SJSA1 (cell line): ENCODE measurements at regions not wholly inside any gene's neighbourhood (a gene's known extent, or its start where the extent isn't known, plus 50 kb on each side); places are given as distances from the start of the nearest gene placed in this dataset.

Experiments used
- DNase-seq, 2 experiments: peaks; one replicate each; pipeline ENCODE4 v3.0.0-alpha.2; 2015 to 2020; ENCODE audit warnings: low spot score in 2 of 2, low read depth in 1 of 2
- H3K27ac ChIP-seq: fragments of 250-450 bp; sonication (Bioruptor Pico); 2 replicates; pipeline ENCODE4 v1.5.1; 2020; ENCODE audit warnings: mild to moderate bottlenecking, moderate library complexity
- H3K27me3 ChIP-seq: fragments of 250-450 bp; sonication (Bioruptor Pico); replicated peaks from 2 replicates; pipeline ENCODE4 v1.5.1; 2020; ENCODE audit warnings: mild to moderate bottlenecking, moderate library complexity
- H3K36me3 ChIP-seq: fragments of 250-450 bp; sonication (Bioruptor Pico); 2 replicates; pipeline ENCODE4 v1.5.1; 2020; ENCODE audit warnings: mild to moderate bottlenecking
- H3K4me1 ChIP-seq: fragments of 250-450 bp; sonication (Bioruptor Pico); replicated peaks from 2 replicates; pipeline ENCODE4 v1.6.1; 2021; ENCODE audit warnings: mild to moderate bottlenecking
- H3K4me3 ChIP-seq: fragments of 250-450 bp; sonication (Bioruptor Pico); 2 replicates; pipeline ENCODE4 v1.5.1; 2020; ENCODE audit warnings: mild to moderate bottlenecking
- H3K9me3 ChIP-seq: fragments of 250-450 bp; sonication (Bioruptor Pico); replicated peaks from 2 replicates; pipeline ENCODE4 v1.5.1; 2020; ENCODE audit warnings: mild to moderate bottlenecking

DNA sequence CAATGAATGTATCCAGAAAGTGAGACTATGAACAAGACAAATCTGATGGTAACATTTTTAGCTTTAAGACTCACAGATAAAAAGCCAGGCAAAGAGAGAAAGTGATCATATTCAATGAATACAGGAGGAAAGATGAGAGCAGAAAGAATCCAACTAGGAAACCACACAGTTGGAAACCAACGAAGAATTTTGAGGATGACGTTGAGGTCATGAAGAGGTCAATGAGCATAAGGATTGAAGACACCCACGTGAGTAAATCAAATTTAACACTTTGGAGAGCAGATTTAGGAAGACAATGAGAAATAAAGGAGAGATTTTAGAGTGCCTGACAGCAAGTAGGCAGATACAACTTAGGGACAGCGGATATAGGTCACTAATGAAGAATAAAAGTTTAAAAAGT is 948.1 kb downstream of the KCNJ2 start:
- Histone ChIP-seq H3K27ac (no peak overlapping the region), H3K4me3 (no peak overlapping the region), H3K36me3 (no peaks in the 10 kb centered on the region), H3K4me1 (no peaks in the 10 kb centered on the region), H3K9me3 (no peaks in the 10 kb centered on the region; the same call in 1 of the 2 replicates), H3K27me3 (no peaks in the 10 kb centered on the region)
- DNase-seq = no peak

- Histone ChIP-seq H3K27me3 (no peaks in the 10 kb centered on the region), H3K9me3 (no peaks in the 10 kb centered on the region; the same call in 1 of the 2 replicates), H3K27ac (no peak overlapping the region), H3K36me3 (no peaks in the 10 kb centered on the region), H3K4me3 (no peak overlapping the region), H3K4me1 (no peaks in the 10 kb centered on the region)
- DNase-seq = peak in 1 of 2 experiments; percentile 18
These were observed 948.7 kb downstream of the KCNJ2 start for GRCh38 chr17:71118039-71118438.

- no peaks in the 10 kb centered on the region for H3K4me1 ChIP-seq
- no peaks in the 10 kb centered on the region; the same call in 1 of the 2 replicates for H3K9me3 ChIP-seq
- H3K27me3 ChIP-seq = no peaks in the 10 kb centered on the region
- no peaks in the 10 kb centered on the region for H3K36me3 ChIP-seq
- H3K27ac ChIP-seq = no peak overlapping the region
- no peak overlapping the region for H3K4me3 ChIP-seq
- no peak for DNase-seq
These were observed 958.1 kb downstream of the KCNJ2 start for GRCh38 chr17:71127416-71127815.

DNA sequence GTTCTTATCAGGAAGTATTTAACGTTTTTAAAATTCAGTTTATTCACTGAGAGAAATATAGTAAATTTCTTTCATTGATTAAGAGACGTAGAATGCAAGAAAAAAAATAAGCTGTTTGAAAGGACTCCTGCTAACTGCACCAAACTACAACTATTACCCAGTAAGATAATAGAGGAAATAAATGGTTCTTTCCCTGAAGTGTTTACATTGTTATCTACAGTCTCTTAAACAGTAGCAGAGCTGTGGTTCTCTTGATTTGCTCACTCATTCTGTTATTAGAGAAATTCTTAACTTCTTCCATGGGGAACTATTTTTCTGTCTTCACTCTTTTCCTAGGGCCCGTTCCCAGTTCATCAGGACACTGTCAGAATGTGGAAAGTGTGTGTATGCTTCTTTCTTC is 973.0 kb downstream of the KCNJ2 start:
- Histone ChIP-seq H3K4me3 (no peak overlapping the region), H3K4me1 (no peaks in the 10 kb centered on the region), H3K9me3 (0 out of 2 replicates have a peak, but pooled peaks cover 3% of the 10 kb centered on the region), H3K27ac (no peak overlapping the region), H3K27me3 (no peaks in the 10 kb centered on the region), H3K36me3 (no peaks in the 10 kb centered on the region)
- no peak for DNase-seq

DNA sequence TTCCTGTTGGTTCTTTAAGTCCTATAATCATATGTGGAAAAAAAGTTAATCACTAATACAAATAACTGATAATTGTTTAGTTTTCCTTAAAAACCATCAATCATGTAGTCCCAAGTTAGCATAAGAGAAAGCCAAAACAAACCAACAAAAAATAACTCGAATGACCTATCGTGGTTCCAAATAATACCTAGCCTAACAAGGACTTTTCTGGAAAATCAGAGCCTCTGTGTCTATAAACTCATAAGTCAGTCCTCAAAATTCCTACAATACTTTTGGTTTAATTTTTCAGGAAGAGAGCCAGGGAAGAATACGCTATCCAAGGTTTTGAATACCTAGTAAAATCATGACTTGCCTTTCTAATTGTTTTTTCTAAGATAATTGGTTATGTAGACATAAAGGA is 975.3 kb upstream of the SOX9 start:
- no peaks in the 10 kb centered on the region for H3K27me3 ChIP-seq
- no peak overlapping the region for H3K4me3 ChIP-seq
- no peak overlapping the region for H3K27ac ChIP-seq
- H3K9me3 ChIP-seq = 0 out of 2 replicates have a peak, but pooled peaks cover 3% of the 10 kb centered on the region
- H3K36me3 ChIP-seq = no peaks in the 10 kb centered on the region
- no peaks in the 10 kb centered on the region for H3K4me1 ChIP-seq
- no peak for DNase-seq

DNA sequence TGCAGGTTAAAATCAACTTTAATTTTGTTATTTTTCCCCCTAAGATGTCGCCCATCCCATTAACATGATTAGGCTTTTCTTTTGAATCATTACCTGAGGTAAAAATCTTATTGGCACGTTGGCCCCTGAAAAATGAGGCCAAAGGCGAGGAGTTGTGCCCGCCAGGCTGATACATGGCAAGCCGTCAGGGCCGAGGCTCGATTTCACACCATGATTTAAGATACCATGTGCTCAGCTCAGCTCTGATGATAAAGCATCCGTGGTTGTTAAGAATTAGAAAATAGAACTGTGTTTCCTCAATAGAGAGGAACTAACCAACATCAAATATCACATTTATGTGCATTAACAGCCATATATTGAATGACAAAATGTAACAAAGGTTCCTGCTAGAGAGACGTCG is 972.9 kb upstream of the SOX9 start:
- DNase-seq = no peak
- H3K27ac ChIP-seq = no peak overlapping the region
- H3K9me3 ChIP-seq = 0 out of 2 replicates have a peak, but pooled peaks cover 3% of the 10 kb centered on the region
- H3K4me1 ChIP-seq = no peaks in the 10 kb centered on the region
- no peak overlapping the region for H3K4me3 ChIP-seq
- no peaks in the 10 kb centered on the region for H3K27me3 ChIP-seq
- no peaks in the 10 kb centered on the region for H3K36me3 ChIP-seq

GRCh38 chr17:71149607-71150006 is 971.2 kb upstream of the SOX9 start:
- H3K36me3 ChIP-seq = no peaks in the 10 kb centered on the region
- H3K27ac ChIP-seq = no peak overlapping the region
- no peaks in the 10 kb centered on the region for H3K4me1 ChIP-seq
- 0 out of 2 replicates have a peak, but pooled peaks cover 3% of the 10 kb centered on the region for H3K9me3 ChIP-seq
- no peaks in the 10 kb centered on the region for H3K27me3 ChIP-seq
- no peak for DNase-seq
- H3K4me3 ChIP-seq = no peak overlapping the region

GRCh38 chr17:71157297-71157696 is 963.5 kb upstream of the SOX9 start:
- H3K36me3 ChIP-seq = no peaks in the 10 kb centered on the region

GRCh38 chr17:71158437-71158836 is 962.4 kb upstream of the SOX9 start:
- no peaks in the 10 kb centered on the region for H3K27me3 ChIP-seq
- no peak for DNase-seq
- no peaks in the 10 kb centered on the region for H3K9me3 ChIP-seq
- H3K36me3 ChIP-seq = no peaks in the 10 kb centered on the region
- H3K4me3 ChIP-seq = no peak overlapping the region
- no peak overlapping the region for H3K27ac ChIP-seq
- no peaks in the 10 kb centered on the region for H3K4me1 ChIP-seq

More at GRCh38 chr17:71157297-71157696, 963.5 kb upstream of the SOX9 start:
- H3K4me3 ChIP-seq = no peak overlapping the region
- DNase-seq = no peak
- H3K9me3 ChIP-seq = no peaks in the 10 kb centered on the region
- H3K27ac ChIP-seq = no peak overlapping the region
- no peaks in the 10 kb centered on the region for H3K27me3 ChIP-seq
- H3K4me1 ChIP-seq = no peaks in the 10 kb centered on the region

DNA sequence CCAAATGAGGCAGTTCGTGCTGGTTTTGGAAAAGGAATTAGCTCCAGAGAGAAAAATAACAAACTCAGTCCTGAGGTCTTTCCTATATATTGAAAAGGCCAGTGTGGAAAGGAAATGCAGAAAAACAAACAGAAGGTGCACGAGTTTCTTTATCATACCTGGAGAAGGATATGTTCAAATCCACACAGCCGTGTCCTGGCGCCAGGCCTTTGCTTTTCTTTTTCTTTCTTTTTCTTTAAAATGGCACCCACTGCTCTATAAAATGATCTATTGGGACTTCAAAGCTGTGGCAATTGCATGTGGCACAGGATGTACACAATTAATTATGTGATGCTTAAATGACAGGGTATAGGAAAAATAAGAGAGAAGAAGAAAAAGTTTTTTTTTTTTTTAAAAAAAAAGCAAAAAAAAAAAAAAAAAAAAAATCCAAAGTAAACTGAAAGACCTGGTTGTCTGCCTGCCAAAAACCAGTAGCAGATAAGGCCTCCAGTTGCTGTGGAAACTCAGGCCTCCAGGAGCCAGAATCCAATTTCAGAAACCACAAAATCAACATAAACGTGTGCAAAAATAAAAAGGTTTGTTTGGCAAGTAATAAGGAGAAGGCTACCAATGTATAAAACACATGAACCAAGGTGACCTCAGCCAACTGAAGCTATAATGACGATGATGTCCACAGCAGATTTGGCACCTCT is 957.6 kb upstream of the SOX9 start:
- Histone ChIP-seq H3K36me3 (no peaks in the 10 kb centered on the region), H3K4me3 (no peak overlapping the region), H3K4me1 (no peaks in the 10 kb centered on the region), H3K27ac (no peak overlapping the region), H3K9me3 (no peaks in the 10 kb centered on the region), H3K27me3 (no peaks in the 10 kb centered on the region)
- no peak for DNase-seq

GRCh38 chr17:71163813-71164122 is 957.1 kb upstream of the SOX9 start:
- no peaks in the 10 kb centered on the region for H3K27me3 ChIP-seq
- no peaks in the 10 kb centered on the region for H3K4me1 ChIP-seq
- no peaks in the 10 kb centered on the region for H3K9me3 ChIP-seq
- H3K27ac ChIP-seq = no peak overlapping the region
- no peaks in the 10 kb centered on the region for H3K36me3 ChIP-seq
- no peak for DNase-seq
- H3K4me3 ChIP-seq = no peak overlapping the region

GRCh38 chr17:71164561-71164960 is 956.3 kb upstream of the SOX9 start:
- no peaks in the 10 kb centered on the region for H3K27me3 ChIP-seq
- H3K4me1 ChIP-seq = no peaks in the 10 kb centered on the region
- DNase-seq = no peak
- H3K9me3 ChIP-seq = no peaks in the 10 kb centered on the region
- no peak overlapping the region for H3K4me3 ChIP-seq
- H3K27ac ChIP-seq = no peak overlapping the region
- H3K36me3 ChIP-seq = no peaks in the 10 kb centered on the region

GRCh38 chr17:71166311-71166710 is 954.5 kb upstream of the SOX9 start:
- Histone ChIP-seq H3K4me3 (no peak overlapping the region), H3K9me3 (no peaks in the 10 kb centered on the region), H3K36me3 (no peaks in the 10 kb centered on the region), H3K27ac (no peak overlapping the region), H3K27me3 (no peaks in the 10 kb centered on the region), H3K4me1 (no peaks in the 10 kb centered on the region)
- DNase-seq = no peak

DNA sequence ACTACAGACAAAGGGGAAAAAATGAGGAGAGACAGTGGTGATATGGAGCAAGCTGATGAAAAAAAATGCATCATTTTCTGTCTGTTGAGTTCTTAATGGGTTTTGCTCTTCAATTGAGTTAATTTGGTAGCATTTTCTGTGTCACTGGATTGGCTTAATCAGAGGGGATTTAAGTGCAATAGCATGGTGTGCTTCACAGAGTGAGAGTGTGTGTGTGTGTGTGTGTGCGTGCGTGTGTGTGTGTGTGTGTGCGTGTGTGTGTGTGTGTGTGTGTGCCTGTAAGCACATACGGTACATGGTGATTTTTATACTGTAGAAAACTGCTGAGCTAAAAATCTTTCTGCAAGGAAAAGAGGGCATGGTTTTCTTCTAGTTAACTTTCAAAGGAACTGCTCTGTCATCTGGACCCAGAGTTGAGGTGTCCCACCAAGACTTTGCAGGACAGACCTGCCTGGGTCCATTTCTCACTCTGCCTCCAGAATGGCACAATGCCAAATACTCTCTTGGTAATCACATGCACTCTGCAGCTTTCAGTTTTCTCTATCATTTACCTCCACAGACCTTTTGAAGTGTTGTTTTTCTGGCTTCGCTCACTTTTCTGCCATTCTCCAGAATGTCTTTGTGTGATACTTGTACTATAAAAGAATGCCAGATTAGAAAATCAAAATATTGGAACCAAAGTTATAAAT is 952.6 kb upstream of the SOX9 start:
- Histone ChIP-seq H3K27me3 (no peaks in the 10 kb centered on the region), H3K27ac (no peak overlapping the region), H3K36me3 (no peaks in the 10 kb centered on the region), H3K4me1 (no peaks in the 10 kb centered on the region), H3K9me3 (no peaks in the 10 kb centered on the region), H3K4me3 (no peak overlapping the region)
- no peak for DNase-seq
